Keratinocyte (primary cell): ENCODE measurements at regions not wholly inside any gene's neighbourhood (a gene's known extent, or its start where the extent isn't known, plus 50 kb on each side); places are given as distances from the start of the nearest gene placed in this dataset.

Source experiments
- DNase-seq: peaks from one replicate; pipeline ENCODE4 v3.0.0-alpha.2; 2011; ENCODE audit warnings: low read depth, missing footprints, low spot score
- FAIRE-seq: peaks from 2 replicates; lab custom pipeline; 2011; peaks lifted over from hg19 to GRCh38; lab: Jason Lieb, UNC
- H2AFZ ChIP-seq: 2 replicates; pipeline ENCODE4 v1.6.0; 2012; ENCODE audit warnings: low read length, control low read depth, inconsistent platforms; ENCODE audit not compliant: control insufficient read depth
- H3K27ac ChIP-seq: 2 replicates; pipeline ENCODE4 v1.5.1; 2011; ENCODE audit warnings: low read length; ENCODE audit not compliant: control insufficient read depth, insufficient read depth
- H3K27me3 ChIP-seq: 3 replicates; pipeline ENCODE4 v1.6.0; 2011; ENCODE audit warnings: low read length; ENCODE audit not compliant: control insufficient read depth, insufficient read depth; ENCODE audit errors: extremely low read depth
- H3K36me3 ChIP-seq, 2 experiments: 2 replicates in 1 of 2; 3 replicates in 1 of 2; pipeline ENCODE4 v1.5.1; 2011; ENCODE audit warnings: low read length in 2 of 2, mild to moderate bottlenecking in 1 of 2; ENCODE audit not compliant: control insufficient read depth in 2 of 2, insufficient read depth in 2 of 2; ENCODE audit errors: extremely low read depth in 1 of 2
- H3K4me1 ChIP-seq: 3 replicates; pipeline ENCODE4 v1.5.1; 2011; ENCODE audit warnings: low read length; ENCODE audit not compliant: control insufficient read depth, insufficient read depth; ENCODE audit errors: extremely low read depth
- H3K4me2 ChIP-seq: 3 replicates; pipeline ENCODE4 v1.6.0; 2011; ENCODE audit warnings: low read depth, low read length; ENCODE audit not compliant: control insufficient read depth, insufficient read depth; ENCODE audit errors: extremely low read depth
- H3K4me3 ChIP-seq, 3 experiments: fragments of 200-600 bp in 1 of 3; sonication (generic) in 1 of 3; 2 replicates in 2 of 3; 3 replicates in 1 of 3; pipeline ENCODE4 v1.5.1; 2011 to 2016; ENCODE audit warnings: low read length in 3 of 3, mild to moderate bottlenecking in 3 of 3, control low read depth in 2 of 3, inconsistent platforms in 1 of 3, low read depth in 1 of 3, mixed read lengths in 1 of 3, mixed run types in 1 of 3, moderate library complexity in 1 of 3; ENCODE audit not compliant: control insufficient read depth in 2 of 3, insufficient read depth in 2 of 3; ENCODE audit errors: extremely low read depth in 1 of 3
- H3K79me2 ChIP-seq: 2 replicates; pipeline ENCODE4 v1.6.0; 2012; ENCODE audit warnings: low read length; ENCODE audit not compliant: control insufficient read depth, insufficient read depth
- H3K9ac ChIP-seq: 3 replicates; pipeline ENCODE4 v1.6.0; 2011; ENCODE audit warnings: low read length; ENCODE audit not compliant: control insufficient read depth, insufficient read depth; ENCODE audit errors: extremely low read depth
- H3K9me1 ChIP-seq: 3 replicates; pipeline ENCODE4 v1.6.0; 2011; ENCODE audit warnings: low read length; ENCODE audit not compliant: control insufficient read depth, insufficient read depth; ENCODE audit errors: extremely low read depth
- H3K9me3 ChIP-seq: 2 replicates; pipeline ENCODE4 v1.5.1; 2012; ENCODE audit warnings: low read depth, low read length; ENCODE audit not compliant: control insufficient read depth
- H4K20me1 ChIP-seq: 3 replicates; pipeline ENCODE4 v1.6.0; 2011; ENCODE audit warnings: low read length; ENCODE audit not compliant: control insufficient read depth, insufficient read depth; ENCODE audit errors: extremely low read depth
- CTCF ChIP-seq, 3 experiments: IDR thresholded peaks in 1 of 3; conservative IDR thresholded peaks in 1 of 3; optimal IDR thresholded peaks in 1 of 3; 2 replicates in 2 of 3; 3 replicates in 1 of 3; pipeline versions ENCODE3 to v1.5.1; 2011; ENCODE audit warnings: low read length in 3 of 3, mild to moderate bottlenecking in 3 of 3, moderate library complexity in 2 of 3, control low read depth in 1 of 3, inconsistent platforms in 1 of 3; ENCODE audit not compliant: insufficient read depth in 2 of 3; ENCODE audit errors: extremely low read depth in 1 of 3
- EZH2 ChIP-seq: IDR thresholded peaks from one replicate; pipeline ENCODE4 v1.6.1; 2012; ENCODE audit warnings: inconsistent platforms, mild to moderate bottlenecking, low read length, moderate library complexity
- dilution Hi-C: fragments of 300-500 bp; cut with MboI; formaldehyde crosslinking; loops from one replicate; pipeline ENCODE4 v1.7.0; 2020; ENCODE audit warnings: low sequenced_read_pairs; ENCODE audit not compliant: extremely low pct_ligation_motif_present

GRCh38 chr12:114608509-114608908 is 75.5 kb downstream of the TBX3 start:
- FAIRE-seq (no peak), DNase-seq (no peak)
- H3K4me2 ChIP-seq, result no peak overlapping the region
- H3K9ac ChIP-seq, result no peak overlapping the region
- H3K4me3 ChIP-seq, result no peak overlapping the region
- H3K79me2 ChIP-seq, result no peaks in the 10 kb centered on the region
- H3K9me3 ChIP-seq, result no peaks in the 10 kb centered on the region
- H3K9me1 ChIP-seq, result no peaks in the 10 kb centered on the region
- no peaks in the 10 kb centered on the region for H3K36me3 ChIP-seq
- H3K4me1 ChIP-seq, result no peaks in the 10 kb centered on the region
- no peak overlapping the region for H3K27ac ChIP-seq
- dilution Hi-C loops, result no loop called here
- H2AFZ ChIP-seq, result no peak overlapping the region
- TF ChIP-seq CTCF (optimal IDR thresholded peaks at IDR 0.05 in 1 of 3, IDR thresholded peaks at IDR 0.05 in 1 of 3, conservative IDR thresholded peaks at IDR 0.05 in 1 of 3; ENCODE audit: extremely low read depth in 1 of 3, insufficient read depth in 2 of 3, low read length in 3 of 3) (no peak), EZH2 (no peak)
- H4K20me1 ChIP-seq, result no peaks in the 10 kb centered on the region
- no peaks in the 10 kb centered on the region for H3K27me3 ChIP-seq

DNA sequence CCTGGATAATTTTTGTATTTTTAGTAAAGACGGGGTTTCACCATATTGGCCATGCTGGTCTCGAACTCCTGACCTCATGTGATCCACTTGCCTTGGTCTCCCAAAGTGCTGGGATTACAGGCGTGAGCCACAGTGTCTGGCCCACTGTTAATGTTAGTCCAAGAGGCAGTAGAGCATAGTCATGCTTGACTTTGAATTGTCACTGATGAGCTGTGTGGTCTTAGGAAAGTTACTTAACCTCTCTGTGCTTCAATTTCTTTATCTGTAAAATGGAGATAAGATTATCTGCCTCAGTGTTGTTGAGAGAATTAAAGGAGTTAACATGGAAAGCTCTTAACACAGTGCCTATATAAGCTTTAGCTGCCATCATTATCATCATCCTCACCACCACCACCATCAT is 78.1 kb downstream of the TBX3 start:
- H2AFZ ChIP-seq, result no peak overlapping the region
- H3K4me2 ChIP-seq, result no peak overlapping the region
- no peaks in the 10 kb centered on the region for H3K27me3 ChIP-seq
- dilution Hi-C loops, result no loop called here
- FAIRE-seq (no peak), DNase-seq (no peak)
- H3K4me1 ChIP-seq, result no peaks in the 10 kb centered on the region
- TF ChIP-seq CTCF (optimal IDR thresholded peaks at IDR 0.05 in 1 of 3, IDR thresholded peaks at IDR 0.05 in 1 of 3, conservative IDR thresholded peaks at IDR 0.05 in 1 of 3; ENCODE audit: extremely low read depth in 1 of 3, insufficient read depth in 2 of 3, low read length in 3 of 3), result no peak
- no peak for TF ChIP-seq EZH2
- H3K9me3 ChIP-seq, result no peaks in the 10 kb centered on the region
- H3K79me2 ChIP-seq, result no peaks in the 10 kb centered on the region
- H3K9ac ChIP-seq, result no peak overlapping the region
- no peaks in the 10 kb centered on the region for H3K9me1 ChIP-seq
- H4K20me1 ChIP-seq, result no peaks in the 10 kb centered on the region
- no peaks in the 10 kb centered on the region for H3K36me3 ChIP-seq
- H3K27ac ChIP-seq, result no peak overlapping the region
- H3K4me3 ChIP-seq, result no peak overlapping the region
